TTC549 (cell line): ENCODE measurements at regions not wholly inside any gene's neighbourhood (a gene's known extent, or its start where the extent isn't known, plus 50 kb on each side); places are given as distances from the start of the nearest gene placed in this dataset.

Source experiments
- FAIRE-seq: peaks from 2 replicates; lab custom pipeline; 2012; peaks lifted over from hg19 to GRCh38; lab: Jason Lieb, UNC

DNA sequence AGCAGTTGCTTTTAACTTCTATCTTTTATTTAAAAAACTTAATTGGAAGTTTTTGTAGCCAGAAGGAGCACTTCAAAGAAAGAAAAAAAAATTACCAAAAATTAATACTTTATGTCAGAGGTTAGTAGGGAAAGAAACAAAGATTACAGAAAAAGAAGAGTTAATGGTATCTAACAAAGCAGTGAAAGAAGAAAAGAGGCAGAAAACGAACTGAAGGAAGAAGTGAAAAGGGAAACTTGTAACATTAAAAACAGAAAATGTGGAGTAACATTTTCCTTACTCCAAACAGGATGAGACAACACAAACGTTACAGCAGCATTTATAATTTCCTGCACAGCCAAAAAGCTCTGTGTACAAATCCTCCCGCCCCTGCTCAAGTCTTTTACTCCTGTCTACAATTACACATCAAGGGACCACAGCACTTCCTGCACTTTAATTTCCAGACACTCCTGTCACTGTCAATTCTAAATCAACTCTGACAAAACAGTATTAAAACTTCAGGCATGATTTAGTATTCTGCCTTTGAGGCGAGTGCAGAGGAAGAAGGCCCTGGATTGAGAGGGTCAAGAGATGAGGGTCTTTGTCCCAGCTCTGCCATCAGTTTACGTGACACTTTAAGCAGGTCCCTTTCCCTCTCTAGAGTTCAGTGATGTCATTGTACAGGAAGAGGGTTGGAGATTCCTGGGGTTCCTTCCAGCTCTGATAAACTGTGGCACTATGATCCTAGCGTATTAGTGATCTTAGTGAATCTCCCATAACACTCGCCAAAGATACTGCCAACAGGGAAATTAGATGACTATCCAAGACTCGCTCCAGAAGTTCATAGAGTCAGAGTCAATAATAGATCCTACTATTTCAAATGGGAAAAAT is 53.2 kb upstream of the LSM14A start:
- no peak for FAIRE-seq

DNA sequence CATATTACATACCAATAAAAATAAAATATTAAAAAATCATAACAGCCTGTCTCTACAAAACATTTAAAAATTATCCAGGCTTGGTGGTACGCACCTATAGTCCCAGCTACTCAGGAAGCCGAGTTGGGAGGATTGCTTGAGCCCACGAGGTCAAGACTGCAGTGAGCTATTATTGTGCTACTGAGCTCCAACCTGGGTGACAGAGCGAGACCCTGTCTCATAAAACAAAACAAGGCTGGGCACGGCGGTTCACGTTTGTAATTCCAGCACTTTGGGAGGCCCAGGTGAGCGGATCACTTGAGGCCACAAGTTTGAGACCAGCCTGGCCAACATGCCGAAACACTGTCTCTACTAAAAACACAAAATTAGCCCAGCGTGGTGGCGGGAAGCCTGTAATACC is 52.2 kb upstream of the LSM14A start:
- no peak for FAIRE-seq

DNA sequence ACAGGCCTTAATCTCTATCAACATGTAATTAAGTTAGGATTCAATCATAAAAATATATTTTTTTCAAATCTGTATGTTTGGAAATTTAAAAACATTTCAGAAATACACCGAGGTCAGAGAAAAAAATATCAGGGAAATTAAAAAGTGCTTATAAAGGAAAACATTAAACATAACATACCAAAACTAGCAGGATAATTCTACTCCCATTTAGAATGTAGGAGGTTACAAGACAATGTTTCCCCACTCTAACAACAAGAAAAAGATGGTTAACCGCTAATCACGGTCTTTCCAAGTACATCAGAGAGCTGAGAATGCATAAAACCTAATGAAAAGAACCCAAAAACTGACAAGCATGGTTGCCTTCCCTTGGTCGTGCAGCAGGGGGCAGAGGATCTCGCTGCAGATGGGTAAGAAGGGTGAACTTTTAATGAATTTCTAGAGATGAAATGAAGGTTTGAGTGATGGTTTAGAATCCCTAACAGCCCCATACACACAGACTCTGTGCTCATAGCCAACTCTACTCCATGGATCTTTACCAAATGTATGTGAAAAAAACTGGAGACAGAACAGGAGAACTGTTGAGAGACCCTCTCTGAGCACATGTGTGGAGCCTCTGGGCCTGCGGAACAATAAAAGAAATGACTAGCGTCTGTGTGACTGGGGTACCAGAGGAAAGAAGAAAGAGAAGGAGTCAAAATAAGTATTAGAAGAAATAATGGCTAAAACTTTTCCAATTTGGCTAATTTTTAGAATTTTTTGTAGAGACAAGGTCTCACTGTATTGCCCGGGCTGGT is 51.3 kb upstream of the LSM14A start:
- FAIRE-seq = no peak
